Smooth muscle cell (in vitro differentiated cells): ENCODE measurements at regions not wholly inside any gene's neighbourhood (a gene's known extent, or its start where the extent isn't known, plus 50 kb on each side); places are given as distances from the start of the nearest gene placed in this dataset. TPM values are rescaled to one million over a fixed set of nuclear protein-coding genes. Genes with fewer than 3 reads are reported as not detected.

Experiments
- DNase-seq: peaks from one replicate; lab custom pipeline; 2025; ENCODE audit not compliant: unreplicated experiment; lab: John Stamatoyannopoulos, UW
- H2AFZ ChIP-seq: fragments of 200-600 bp; sonication (generic); 2 replicates; pipeline ENCODE4 v1.6.0; 2016; ENCODE audit warnings: antibody characterized with exemption, low read depth, mild to moderate bottlenecking
- H3F3A ChIP-seq: fragments of 200-600 bp; sonication (generic); 2 replicates; pipeline ENCODE4 v1.6.0; 2017; ENCODE audit warnings: antibody characterized with exemption, low read depth
- H3K27ac ChIP-seq: fragments of 200-600 bp; sonication (generic); 2 replicates; pipeline ENCODE4 v1.5.1; 2016; ENCODE audit warnings: low read depth, mild to moderate bottlenecking
- H3K27me3 ChIP-seq: fragments of 200-600 bp; sonication (generic); 2 replicates; pipeline ENCODE4 v1.6.1; 2016; ENCODE audit warnings: low read depth, mild to moderate bottlenecking
- H3K36me3 ChIP-seq: fragments of 200-600 bp; sonication (generic); 2 replicates; pipeline ENCODE4 v1.5.1; 2016; ENCODE audit warnings: low read depth
- H3K4me1 ChIP-seq: fragments of 200-600 bp; sonication (generic); 2 replicates; pipeline ENCODE4 v1.5.1; 2016; ENCODE audit warnings: low read depth
- H3K4me2 ChIP-seq: fragments of 200-600 bp; sonication (generic); 2 replicates; pipeline ENCODE4 v1.6.0; 2016; ENCODE audit warnings: mild to moderate bottlenecking
- H3K4me3 ChIP-seq: fragments of 200-600 bp; sonication (generic); 2 replicates; pipeline ENCODE4 v1.5.1; 2016; ENCODE audit warnings: mild to moderate bottlenecking
- H3K79me2 ChIP-seq: fragments of 200-600 bp; sonication (generic); 2 replicates; pipeline ENCODE4 v1.6.0; 2016; ENCODE audit warnings: low read depth, mild to moderate bottlenecking
- H3K9ac ChIP-seq: fragments of 200-600 bp; sonication (generic); 2 replicates; pipeline ENCODE4 v1.6.0; 2016; ENCODE audit warnings: low read depth
- H3K9me3 ChIP-seq: fragments of 200-600 bp; sonication (generic); replicated peaks from 2 replicates; pipeline ENCODE4 v1.5.1; 2016; ENCODE audit warnings: low read depth
- H4K20me1 ChIP-seq: fragments of 200-600 bp; sonication (generic); 2 replicates; pipeline ENCODE4 v1.6.0; 2016; ENCODE audit warnings: low read depth
- WGBS: methylation state at CpG from one replicate; pipeline ENCODE4 v1.1.7; 2016; ENCODE audit warnings: low lambda C conversion rate; 5-methylcytosine and 5-hydroxymethylcytosine counted together
- small RNA-seq: library from RNA; depleted of rRNA; stranded (forward); fragments of <200 nt; gene quantifications from one replicate; pipeline ENCODE3, GENCODE V24; 2014
- TF ChIP-seq, protein P1 (sequence below): fragments of 200-600 bp; sonication (generic); IDR thresholded peaks from 2 replicates; pipeline ENCODE4 v1.5.1; 2017; ENCODE audit warnings: borderline replicate concordance, mild to moderate bottlenecking, antibody characterized with exemption; ENCODE audit not compliant: insufficient read depth, poor library complexity, severe bottlenecking

GRCh38 chr9:1962588-1963106 is 52.5 kb upstream of the SMARCA2 start:
- Histone ChIP-seq H3K79me2 (no peaks in the 10 kb centered on the region), H3K27ac (no peak overlapping the region), H3K4me2 (no peak overlapping the region), H2AFZ (no peak overlapping the region), H3F3A (no peaks in the 10 kb centered on the region), H3K9ac (no peak overlapping the region), H3K4me1 (no peaks in the 10 kb centered on the region), H3K9me3 (no peaks in the 10 kb centered on the region), H4K20me1 (no peaks in the 10 kb centered on the region), H3K4me3 (no peak overlapping the region), H3K36me3 (no peaks in the 10 kb centered on the region), H3K27me3 (no peaks in the 10 kb centered on the region)
- TF ChIP-seq, protein P1, sequence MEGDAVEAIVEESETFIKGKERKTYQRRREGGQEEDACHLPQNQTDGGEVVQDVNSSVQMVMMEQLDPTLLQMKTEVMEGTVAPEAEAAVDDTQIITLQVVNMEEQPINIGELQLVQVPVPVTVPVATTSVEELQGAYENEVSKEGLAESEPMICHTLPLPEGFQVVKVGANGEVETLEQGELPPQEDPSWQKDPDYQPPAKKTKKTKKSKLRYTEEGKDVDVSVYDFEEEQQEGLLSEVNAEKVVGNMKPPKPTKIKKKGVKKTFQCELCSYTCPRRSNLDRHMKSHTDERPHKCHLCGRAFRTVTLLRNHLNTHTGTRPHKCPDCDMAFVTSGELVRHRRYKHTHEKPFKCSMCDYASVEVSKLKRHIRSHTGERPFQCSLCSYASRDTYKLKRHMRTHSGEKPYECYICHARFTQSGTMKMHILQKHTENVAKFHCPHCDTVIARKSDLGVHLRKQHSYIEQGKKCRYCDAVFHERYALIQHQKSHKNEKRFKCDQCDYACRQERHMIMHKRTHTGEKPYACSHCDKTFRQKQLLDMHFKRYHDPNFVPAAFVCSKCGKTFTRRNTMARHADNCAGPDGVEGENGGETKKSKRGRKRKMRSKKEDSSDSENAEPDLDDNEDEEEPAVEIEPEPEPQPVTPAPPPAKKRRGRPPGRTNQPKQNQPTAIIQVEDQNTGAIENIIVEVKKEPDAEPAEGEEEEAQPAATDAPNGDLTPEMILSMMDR = no peak
- DNase-seq = no peak

- no peaks in the 10 kb centered on the region for H3K79me2 ChIP-seq
- no peaks in the 10 kb centered on the region for H3K36me3 ChIP-seq
- no peaks in the 10 kb centered on the region for H3K4me1 ChIP-seq
- H3K4me3 ChIP-seq = no peak overlapping the region
- no peaks in the 10 kb centered on the region for H3F3A ChIP-seq
- TF ChIP-seq, protein P1 = no peak
- H3K9me3 ChIP-seq = no peaks in the 10 kb centered on the region
- H3K4me2 ChIP-seq = no peak overlapping the region
- 90% methylated on average over 2 of the region's 2 CpGs for WGBS
- no peak for DNase-seq
- no peaks in the 10 kb centered on the region for H4K20me1 ChIP-seq
- no peak overlapping the region for H3K9ac ChIP-seq
- no peak overlapping the region for H3K27ac ChIP-seq
- no peaks in the 10 kb centered on the region for H3K27me3 ChIP-seq
- no peak overlapping the region for H2AFZ ChIP-seq
These were observed 51.1 kb upstream of the SMARCA2 start for GRCh38 chr9:1964093-1964492.

Small RNAs in the stretch of these regions (small RNA-seq; reads per million reads assigned to genes)
- gene RNA5SP279 = not detected
